ENCODE measurements at regions not wholly inside any gene's neighbourhood (a gene's known extent, or its start where the extent isn't known, plus 50 kb on each side); places are given as distances from the start of the nearest gene placed in this dataset.

- H3K4me3 ChIP-seq, result no peak overlapping the region
- no peaks in the 10 kb centered on the region for H3K4me1 ChIP-seq
- no peak overlapping the region for H3K27ac ChIP-seq
- H3K36me3 ChIP-seq, result no peaks in the 10 kb centered on the region
- DNase-seq, result no peak
- no peaks in the 10 kb centered on the region for H3K27me3 ChIP-seq
- H3K9me3 ChIP-seq (replicated peaks), result no peaks in the 10 kb centered on the region
These were observed 1078.1 kb upstream of the ADGRL2 start for GRCh38 chr1:80722611-80723010.

- no peak for DNase-seq
- no peaks in the 10 kb centered on the region for H3K27me3 ChIP-seq
- H3K4me3 ChIP-seq, result no peak overlapping the region
- no peaks in the 10 kb centered on the region for H3K9me3 ChIP-seq (replicated peaks)
- no peak overlapping the region for H3K27ac ChIP-seq
- no peaks in the 10 kb centered on the region for H3K36me3 ChIP-seq
- H3K4me1 ChIP-seq, result no peaks in the 10 kb centered on the region
These were observed 1094.2 kb upstream of the ADGRL2 start for GRCh38 chr1:80706526-80706925.

GRCh38 chr1:80678438-80678837 lies 1122.3 kb upstream of the ADGRL2 start:
- no peaks in the 10 kb centered on the region for H3K36me3 ChIP-seq
- H3K9me3 ChIP-seq (replicated peaks), result no peaks in the 10 kb centered on the region
- H3K27ac ChIP-seq, result no peak overlapping the region
- H3K4me1 ChIP-seq, result peaks cover 4% of the 10 kb centered on the region
- no peak overlapping the region for H3K4me3 ChIP-seq
- DNase-seq, result no peak
- no peaks in the 10 kb centered on the region for H3K27me3 ChIP-seq

- Histone ChIP-seq H3K27ac (no peak overlapping the region), H3K4me1 (peaks cover 4% of the 10 kb centered on the region), H3K27me3 (no peaks in the 10 kb centered on the region), H3K9me3 (replicated peaks) (no peaks in the 10 kb centered on the region), H3K4me3 (no peak overlapping the region), H3K36me3 (no peaks in the 10 kb centered on the region)
- DNase-seq, result peak in 1 of 2 experiments; percentile 20
These were observed 1125.3 kb upstream of the ADGRL2 start for GRCh38 chr1:80675454-80675853.

- Histone ChIP-seq H3K4me1 (peaks cover 4% of the 10 kb centered on the region), H3K36me3 (no peaks in the 10 kb centered on the region), H3K4me3 (no peak overlapping the region), H3K27ac (no peak overlapping the region), H3K9me3 (replicated peaks) (no peaks in the 10 kb centered on the region), H3K27me3 (no peaks in the 10 kb centered on the region)
- no peak for DNase-seq
These were observed 1126.7 kb upstream of the ADGRL2 start for GRCh38 chr1:80673935-80674597.

- no peaks in the 10 kb centered on the region for H3K27me3 ChIP-seq
- no peaks in the 10 kb centered on the region for H3K9me3 ChIP-seq (replicated peaks)
- no peaks in the 10 kb centered on the region for H3K4me1 ChIP-seq
These were observed 1132.4 kb upstream of the ADGRL2 start for GRCh38 chr1:80668372-80668771.

GRCh38 chr1:80666073-80666472 lies 1134.7 kb upstream of the ADGRL2 start:
- H3K4me1 ChIP-seq, result no peaks in the 10 kb centered on the region
- no peak overlapping the region for H3K4me3 ChIP-seq
- no peaks in the 10 kb centered on the region for H3K9me3 ChIP-seq (replicated peaks)

More at GRCh38 chr1:80668372-80668771, 1132.4 kb upstream of the ADGRL2 start:
- Histone ChIP-seq H3K27ac (no peak overlapping the region), H3K4me3 (no peak overlapping the region), H3K36me3 (no peaks in the 10 kb centered on the region)
- no peak for DNase-seq

GRCh38 chr1:80659161-80659560 lies 1141.6 kb upstream of the ADGRL2 start:
- Histone ChIP-seq H3K36me3 (no peaks in the 10 kb centered on the region), H3K4me3 (no peak overlapping the region), H3K27me3 (no peaks in the 10 kb centered on the region), H3K27ac (no peak overlapping the region), H3K9me3 (replicated peaks) (no peaks in the 10 kb centered on the region), H3K4me1 (no peaks in the 10 kb centered on the region)
- no peak for DNase-seq

More at GRCh38 chr1:80666073-80666472, 1134.7 kb upstream of the ADGRL2 start:
- DNase-seq, result no peak
- Histone ChIP-seq H3K27me3 (no peaks in the 10 kb centered on the region), H3K36me3 (no peaks in the 10 kb centered on the region), H3K27ac (no peak overlapping the region)

GRCh38 chr1:80657707-80658106 lies 1143.0 kb upstream of the ADGRL2 start:
- Histone ChIP-seq H3K4me1 (no peaks in the 10 kb centered on the region), H3K9me3 (replicated peaks) (no peaks in the 10 kb centered on the region), H3K4me3 (no peak overlapping the region), H3K27ac (no peak overlapping the region), H3K27me3 (no peaks in the 10 kb centered on the region), H3K36me3 (no peaks in the 10 kb centered on the region)
- DNase-seq, result no peak

GRCh38 chr1:80657044-80657643 lies 1143.6 kb upstream of the ADGRL2 start:
- no peaks in the 10 kb centered on the region for H3K36me3 ChIP-seq
- no peak overlapping the region for H3K27ac ChIP-seq
- H3K9me3 ChIP-seq (replicated peaks), result no peaks in the 10 kb centered on the region
- H3K4me1 ChIP-seq, result no peaks in the 10 kb centered on the region
- H3K4me3 ChIP-seq, result no peak overlapping the region
- no peak for DNase-seq
- no peaks in the 10 kb centered on the region for H3K27me3 ChIP-seq

DNA sequence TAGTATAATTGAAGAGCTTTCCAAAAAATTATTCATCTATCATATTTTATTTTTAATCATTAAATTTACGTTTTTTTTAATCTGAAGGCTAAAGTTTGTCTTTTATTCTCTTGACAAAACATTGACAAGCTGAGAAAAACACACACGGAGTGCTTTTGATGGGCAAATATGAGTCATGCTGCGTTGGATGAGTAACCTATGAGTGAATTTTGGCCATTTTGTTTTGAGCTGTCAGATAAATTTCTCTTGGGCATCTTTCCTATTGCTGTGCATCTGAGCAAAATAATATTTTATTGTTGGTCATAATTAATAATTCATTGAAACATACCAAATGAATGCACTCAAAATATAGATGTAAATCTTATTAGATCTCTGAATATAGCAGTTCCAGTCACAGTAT lies 1144.1 kb upstream of the ADGRL2 start:
- DNase-seq, result no peak
- Histone ChIP-seq H3K27ac (no peak overlapping the region), H3K27me3 (no peaks in the 10 kb centered on the region), H3K4me3 (no peak overlapping the region), H3K9me3 (replicated peaks) (no peaks in the 10 kb centered on the region), H3K36me3 (no peaks in the 10 kb centered on the region), H3K4me1 (no peaks in the 10 kb centered on the region)

DNA sequence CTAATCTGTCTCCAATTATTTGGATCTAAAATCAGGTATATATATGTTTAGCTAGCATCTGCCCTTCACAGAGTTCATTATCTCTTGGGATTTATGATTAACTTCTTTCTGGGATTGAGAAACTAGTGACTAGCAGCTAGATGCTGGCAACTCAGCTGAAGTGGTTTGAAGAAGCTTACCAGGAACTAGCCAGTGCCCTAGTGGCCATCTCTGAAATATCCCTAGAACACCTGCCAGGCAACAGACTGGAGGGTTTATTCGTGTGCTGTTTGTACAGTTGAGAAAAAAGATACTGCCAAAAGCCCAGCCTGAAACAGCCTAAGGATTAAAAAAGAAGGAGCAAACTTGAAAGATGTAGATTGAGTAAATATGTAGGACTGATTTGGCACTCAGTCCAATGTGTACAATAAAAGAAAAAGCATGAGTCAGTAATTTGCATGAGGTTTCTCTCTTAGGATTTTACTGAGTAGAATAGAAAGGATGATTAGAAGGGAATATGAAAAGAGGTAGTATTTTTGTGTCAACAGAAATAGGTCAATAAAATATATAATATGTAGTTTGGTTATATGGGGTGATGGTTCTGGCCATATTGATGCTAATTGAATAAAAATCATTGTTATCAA lies 1144.6 kb upstream of the ADGRL2 start:
- DNase-seq, result peak in 1 of 2 experiments; percentile 34
- Histone ChIP-seq H3K9me3 (replicated peaks) (no peaks in the 10 kb centered on the region), H3K27ac (no peak overlapping the region), H3K4me3 (no peak overlapping the region), H3K4me1 (no peaks in the 10 kb centered on the region), H3K27me3 (no peaks in the 10 kb centered on the region), H3K36me3 (no peaks in the 10 kb centered on the region)

GRCh38 chr1:80646053-80646452 lies 1154.7 kb upstream of the ADGRL2 start:
- Histone ChIP-seq H3K4me1 (no peaks in the 10 kb centered on the region), H3K4me3 (no peak overlapping the region), H3K27ac (no peak overlapping the region), H3K36me3 (no peaks in the 10 kb centered on the region), H3K9me3 (replicated peaks) (no peaks in the 10 kb centered on the region), H3K27me3 (no peaks in the 10 kb centered on the region)
- DNase-seq, result no peak

DNA sequence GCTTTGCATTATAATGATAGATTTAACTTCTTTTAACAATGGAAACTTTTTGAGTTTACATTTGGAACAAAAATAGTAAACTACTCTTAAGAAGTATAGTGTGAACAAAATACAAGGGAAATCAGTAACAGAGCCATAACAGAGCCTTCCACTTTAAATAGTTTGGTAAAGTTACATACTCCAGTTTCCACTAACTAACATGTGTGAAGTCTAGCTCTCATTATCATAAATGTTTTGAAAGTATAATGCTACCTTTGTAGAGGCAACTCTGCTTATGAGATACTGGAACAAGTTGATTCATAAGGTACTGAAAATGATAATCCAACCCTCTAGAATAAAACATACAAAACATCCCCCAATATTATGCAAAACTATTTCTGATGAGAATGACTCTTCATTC lies 1155.1 kb upstream of the ADGRL2 start:
- Histone ChIP-seq H3K4me1 (no peaks in the 10 kb centered on the region), H3K4me3 (no peak overlapping the region), H3K27ac (no peak overlapping the region), H3K9me3 (replicated peaks) (no peaks in the 10 kb centered on the region), H3K27me3 (no peaks in the 10 kb centered on the region), H3K36me3 (no peaks in the 10 kb centered on the region)
- DNase-seq, result no peak

DNA sequence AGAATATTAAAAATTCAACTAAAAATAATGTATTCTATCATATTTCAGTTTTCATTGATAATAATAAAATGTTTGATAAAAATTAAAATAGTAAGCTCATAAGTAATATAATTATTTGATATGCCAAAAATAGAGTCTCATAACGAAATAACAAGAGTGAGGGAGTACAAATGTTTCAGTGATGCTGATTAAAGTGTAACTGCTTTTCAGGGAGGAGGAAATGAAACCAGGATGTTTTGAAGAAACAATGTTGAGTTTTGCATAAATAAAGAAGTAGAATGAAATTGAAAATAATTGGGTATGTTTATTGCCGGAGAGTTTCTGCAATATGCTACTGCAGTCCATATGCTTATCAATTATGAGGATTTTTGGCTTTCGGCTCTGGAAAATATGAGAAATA lies 1159.8 kb upstream of the ADGRL2 start:
- Histone ChIP-seq H3K27me3 (no peaks in the 10 kb centered on the region), H3K4me3 (no peak overlapping the region), H3K9me3 (replicated peaks) (no peaks in the 10 kb centered on the region), H3K27ac (no peak overlapping the region), H3K36me3 (no peaks in the 10 kb centered on the region), H3K4me1 (no peaks in the 10 kb centered on the region)
- no peak for DNase-seq
